Panc1 (cell line): ENCODE measurements at regions not wholly inside any gene's neighbourhood (a gene's known extent, or its start where the extent isn't known, plus 50 kb on each side); places are given as distances from the start of the nearest gene placed in this dataset.

Experiments
- POLR2AphosphoS5 ChIP-seq: IDR thresholded peaks from 2 replicates; pipeline ENCODE4 v1.6.1; 2012; ENCODE audit warnings: mild to moderate bottlenecking, low read depth, low read length, moderate library complexity
- REST ChIP-seq, 2 experiments: IDR thresholded peaks; 2 replicates each; pipeline ENCODE4 v1.6.1; 2011 to 2012; ENCODE audit warnings: low read depth in 2 of 2, control low read depth in 1 of 2, low read length in 1 of 2, mild to moderate bottlenecking in 1 of 2, moderate library complexity in 1 of 2; ENCODE audit not compliant: insufficient read depth in 1 of 2
- SIN3A ChIP-seq: IDR thresholded peaks from 2 replicates; pipeline ENCODE4 v1.6.1; 2012; ENCODE audit warnings: low read depth, mild to moderate bottlenecking, low read length, moderate library complexity, borderline replicate concordance; ENCODE audit not compliant: insufficient read depth
- TF ChIP-seq, protein P1 (sequence below): fragments of 450-650 bp; IDR thresholded peaks from 2 replicates; pipeline ENCODE4 v1.5.1; 2017; ENCODE audit warnings: mild to moderate bottlenecking

DNA sequence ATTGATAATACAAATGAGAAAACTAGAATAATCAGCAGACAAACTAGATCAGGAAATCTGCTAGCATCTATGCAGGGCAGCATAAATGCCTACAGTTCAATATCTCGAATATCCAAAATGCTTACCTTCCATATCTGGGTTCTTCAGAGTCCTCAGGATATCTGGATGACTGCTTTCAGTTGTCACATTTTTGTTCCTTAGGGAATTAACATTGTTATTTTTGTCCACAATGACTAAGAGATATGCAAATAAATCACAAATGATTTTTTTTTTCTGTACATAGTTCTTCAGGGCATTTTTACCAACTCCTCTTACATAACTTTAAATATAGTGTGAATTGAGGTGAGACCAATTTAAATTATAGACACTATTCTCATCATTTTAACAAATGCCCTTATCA is 80.9 kb downstream of the AQP4 start:
- TF ChIP-seq, protein P1, sequence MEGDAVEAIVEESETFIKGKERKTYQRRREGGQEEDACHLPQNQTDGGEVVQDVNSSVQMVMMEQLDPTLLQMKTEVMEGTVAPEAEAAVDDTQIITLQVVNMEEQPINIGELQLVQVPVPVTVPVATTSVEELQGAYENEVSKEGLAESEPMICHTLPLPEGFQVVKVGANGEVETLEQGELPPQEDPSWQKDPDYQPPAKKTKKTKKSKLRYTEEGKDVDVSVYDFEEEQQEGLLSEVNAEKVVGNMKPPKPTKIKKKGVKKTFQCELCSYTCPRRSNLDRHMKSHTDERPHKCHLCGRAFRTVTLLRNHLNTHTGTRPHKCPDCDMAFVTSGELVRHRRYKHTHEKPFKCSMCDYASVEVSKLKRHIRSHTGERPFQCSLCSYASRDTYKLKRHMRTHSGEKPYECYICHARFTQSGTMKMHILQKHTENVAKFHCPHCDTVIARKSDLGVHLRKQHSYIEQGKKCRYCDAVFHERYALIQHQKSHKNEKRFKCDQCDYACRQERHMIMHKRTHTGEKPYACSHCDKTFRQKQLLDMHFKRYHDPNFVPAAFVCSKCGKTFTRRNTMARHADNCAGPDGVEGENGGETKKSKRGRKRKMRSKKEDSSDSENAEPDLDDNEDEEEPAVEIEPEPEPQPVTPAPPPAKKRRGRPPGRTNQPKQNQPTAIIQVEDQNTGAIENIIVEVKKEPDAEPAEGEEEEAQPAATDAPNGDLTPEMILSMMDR: no peak
- no peak for TF ChIP-seq POLR2AphosphoS5
- TF ChIP-seq REST (IDR thresholded peaks at IDR 0.05; ENCODE audit: insufficient read depth in 1 of 2, low read depth in 2 of 2, low read length in 1 of 2): no peak
- no peak for TF ChIP-seq SIN3A
